Calu3 (cell line): ENCODE measurements at regions not wholly inside any gene's neighbourhood (a gene's known extent, or its start where the extent isn't known, plus 50 kb on each side); places are given as distances from the start of the nearest gene placed in this dataset.
"Not testable (repeated sequence)": the region's sequence is repeated elsewhere in the genome, so short reads cannot be mapped to it uniquely, and the experiment has no call there.

Source experiments
- BruUV-seq: library from RNA; stranded (reverse); fragments of 400-500 nt; replicated peaks from 2 replicates; lab custom pipeline; 2021; lab: Mats Ljungman, UMichigan
- CTCF ChIA-PET: fragments of 300-600 bp; sonication (Branson Sonifier 250); formaldehyde crosslinking; loops from one replicate; lab custom pipeline; 2022; ENCODE audit warnings: antibody characterized with exemption; lab: Charles Lee
- DNase-seq: peaks from one replicate; pipeline ENCODE4 v3.0.0; 2022
- H3K27ac Mint-ChIP-seq: one replicate; pipeline ENCODE4 v1.8.0; 2022; ENCODE audit warnings: mixed read lengths; ENCODE audit not compliant: unreplicated experiment
- H3K27me3 Mint-ChIP-seq: one replicate; pipeline ENCODE4 v1.8.0; 2022; ENCODE audit warnings: mixed read lengths; ENCODE audit not compliant: unreplicated experiment
- H3K36me3 Mint-ChIP-seq: one replicate; pipeline ENCODE4 v1.8.0; 2022; ENCODE audit warnings: mild to moderate bottlenecking, moderate library complexity, mixed read lengths; ENCODE audit not compliant: insufficient read depth, unreplicated experiment
- H3K4me1 Mint-ChIP-seq: one replicate; pipeline ENCODE4 v1.8.0; 2022; ENCODE audit warnings: mild to moderate bottlenecking, low read depth, mixed read lengths; ENCODE audit not compliant: unreplicated experiment
- H3K4me3 Mint-ChIP-seq: one replicate; pipeline ENCODE4 v1.8.0; 2022; ENCODE audit warnings: mild to moderate bottlenecking, low read depth, moderate library complexity, mixed read lengths; ENCODE audit not compliant: unreplicated experiment
- H3K9me3 Mint-ChIP-seq: one replicate; pipeline ENCODE4 v1.8.0; 2022; ENCODE audit warnings: low read depth, mixed read lengths; ENCODE audit not compliant: unreplicated experiment
- CTCF ChIP-seq: fragments of 200-600 bp; IDR thresholded peaks from one replicate; pipeline ENCODE4 v1.8.0; 2022; ENCODE audit warnings: antibody characterized with exemption; ENCODE audit not compliant: unreplicated experiment
- intact Hi-C: fragments of 100-400 bp; cut with micrococcal nuclease; formaldehyde crosslinking; loops from one replicate; pipeline ENCODE4 v1.10.0; 2022; ENCODE audit not compliant: unreplicated experiment

GRCh38 chr20:60191014-60191413 lies 232.8 kb downstream of the CDH26 start:
- CTCF ChIA-PET = no interaction called here
- TF ChIP-seq CTCF = no peak
- no peaks in the 10 kb centered on the region for H3K27me3 Mint-ChIP-seq
- no peak overlapping the region for H3K4me3 Mint-ChIP-seq
- no peaks in the 10 kb centered on the region for H3K4me1 Mint-ChIP-seq
- BruUV-seq = no TSS peak
- H3K36me3 Mint-ChIP-seq = no peaks in the 10 kb centered on the region
- peaks cover 3% of the 10 kb centered on the region for H3K9me3 Mint-ChIP-seq
- H3K27ac Mint-ChIP-seq = no peak overlapping the region
- DNase-seq = no peak
- intact Hi-C loops = no loop called here

GRCh38 chr20:60192326-60192725 lies 234.1 kb downstream of the CDH26 start:
- CTCF ChIA-PET = no interaction called here
- BruUV-seq = no TSS peak
- no peaks in the 10 kb centered on the region for H3K4me1 Mint-ChIP-seq
- peaks cover 7% of the 10 kb centered on the region for H3K9me3 Mint-ChIP-seq
- no peak overlapping the region for H3K27ac Mint-ChIP-seq
- no peak overlapping the region for H3K4me3 Mint-ChIP-seq
- no peak for TF ChIP-seq CTCF
- no peaks in the 10 kb centered on the region for H3K36me3 Mint-ChIP-seq
- DNase-seq = no peak
- intact Hi-C loops = no loop called here
- no peaks in the 10 kb centered on the region for H3K27me3 Mint-ChIP-seq

GRCh38 chr20:60199132-60199531 lies 240.9 kb downstream of the CDH26 start:
- H3K36me3 Mint-ChIP-seq, H3K27me3 Mint-ChIP-seq, CTCF ChIA-PET, BruUV-seq, H3K4me1 Mint-ChIP-seq, intact Hi-C loops, H3K27ac Mint-ChIP-seq, H3K4me3 Mint-ChIP-seq, DNase-seq, H3K9me3 Mint-ChIP-seq: not testable (repeated sequence)

- TF ChIP-seq CTCF = no peak
- Mint-ChIP-seq H3K36me3 (no peaks in the 10 kb centered on the region), H3K27ac (no peak overlapping the region), H3K27me3 (no peaks in the 10 kb centered on the region), H3K4me1 (no peaks in the 10 kb centered on the region), H3K4me3 (no peak overlapping the region), H3K9me3 (peaks cover 7% of the 10 kb centered on the region)
- CTCF ChIA-PET = no interaction called here
- intact Hi-C loops = no loop called here
- BruUV-seq = no TSS peak
- no peak for DNase-seq
These were observed 241.6 kb downstream of the CDH26 start for GRCh38 chr20:60199866-60200265.

- Mint-ChIP-seq H3K4me1 (no peaks in the 10 kb centered on the region), H3K4me3 (no peak overlapping the region), H3K9me3 (peaks cover 6% of the 10 kb centered on the region), H3K36me3 (no peaks in the 10 kb centered on the region), H3K27me3 (no peaks in the 10 kb centered on the region), H3K27ac (no peak overlapping the region)
- CTCF ChIA-PET = interaction anchor here (1.0 kb wide), 1 partner anchor 10 kb away, joined by 3 read pairs; no protein-coding TSS in a partner anchor
- no TSS peak for BruUV-seq
- TF ChIP-seq CTCF = no peak
- DNase-seq = no peak
- intact Hi-C loops = no loop called here
These were observed 242.2 kb downstream of the CDH26 start for GRCh38 chr20:60200305-60200918.
